Loucy (cell line): ENCODE measurements at regions not wholly inside any gene's neighbourhood (a gene's known extent, or its start where the extent isn't known, plus 50 kb on each side); places are given as distances from the start of the nearest gene placed in this dataset.

Experiments
- H2AFZ ChIP-seq: fragments of 200-600 bp; sonication (generic); 2 replicates; pipeline ENCODE4 v1.6.0; 2016; ENCODE audit warnings: antibody characterized with exemption, mild to moderate bottlenecking, low read length, moderate library complexity
- H3F3A ChIP-seq: fragments of 200-600 bp; 2 replicates; pipeline ENCODE4 v1.6.0; 2016; ENCODE audit warnings: antibody characterized with exemption, low read depth, mild to moderate bottlenecking
- H3K27me3 ChIP-seq: fragments of 200-600 bp; sonication (generic); 2 replicates; pipeline ENCODE4 v1.6.1; 2014; ENCODE audit warnings: low read length, mild to moderate bottlenecking; ENCODE audit not compliant: insufficient read depth, poor library complexity, severe bottlenecking
- H3K36me3 ChIP-seq: fragments of 200-600 bp; sonication (generic); 2 replicates; pipeline ENCODE4 v1.6.1; 2016; ENCODE audit warnings: low read length; ENCODE audit not compliant: insufficient read depth
- H3K4me1 ChIP-seq: fragments of 200-600 bp; sonication (generic); 2 replicates; pipeline ENCODE4 v1.5.1; 2014; ENCODE audit warnings: low read length, mild to moderate bottlenecking; ENCODE audit not compliant: insufficient read depth, poor library complexity, severe bottlenecking
- H3K4me2 ChIP-seq: fragments of 200-600 bp; sonication (generic); 2 replicates; pipeline ENCODE4 v1.6.0; 2014; ENCODE audit warnings: antibody characterized with exemption, low read length, low read depth, mild to moderate bottlenecking; ENCODE audit not compliant: poor library complexity, severe bottlenecking
- H3K4me3 ChIP-seq: fragments of 200-600 bp; sonication (generic); 2 replicates; pipeline ENCODE4 v1.5.1; 2014; ENCODE audit warnings: low read length, mild to moderate bottlenecking, mixed read lengths; ENCODE audit not compliant: poor library complexity, severe bottlenecking
- H3K79me2 ChIP-seq: fragments of 200-600 bp; sonication (generic); 2 replicates; pipeline ENCODE4 v1.6.1; 2014; ENCODE audit warnings: low read length; ENCODE audit not compliant: insufficient read depth
- H3K9ac ChIP-seq: fragments of 200-600 bp; sonication (generic); 2 replicates; pipeline ENCODE4 v1.6.0; 2014; ENCODE audit warnings: mild to moderate bottlenecking, low read depth, low read length, moderate library complexity; ENCODE audit not compliant: poor library complexity, severe bottlenecking
- H3K9me2 ChIP-seq: fragments of 200-600 bp; sonication (generic); replicated peaks from 2 replicates; pipeline ENCODE4 v1.6.1; 2016; ENCODE audit warnings: low read depth, low read length, mixed read lengths
- H3K9me3 ChIP-seq: fragments of 200-600 bp; sonication (generic); 2 replicates; pipeline ENCODE4 v1.6.1; 2014; ENCODE audit warnings: mild to moderate bottlenecking, antibody characterized with exemption, low read length, low read depth; ENCODE audit not compliant: insufficient read depth
- H4K20me1 ChIP-seq: fragments of 200-600 bp; sonication (generic); 2 replicates; pipeline ENCODE4 v1.6.0; 2014; ENCODE audit warnings: antibody characterized with exemption, low read length, mild to moderate bottlenecking; ENCODE audit not compliant: insufficient read depth, poor library complexity, severe bottlenecking
- EZH2phosphoT487 ChIP-seq: fragments of 200-600 bp; IDR thresholded peaks from 2 replicates; pipeline ENCODE4 v1.6.1; 2018; ENCODE audit warnings: antibody characterized with exemption, mild to moderate bottlenecking, moderate library complexity, borderline replicate concordance
- TF ChIP-seq, protein P1 (sequence below): fragments of 200-600 bp; sonication (generic); conservative IDR thresholded peaks from 2 replicates; pipeline ENCODE4 v1.5.1; 2014; ENCODE audit warnings: mild to moderate bottlenecking, antibody characterized with exemption, low read length

DNA sequence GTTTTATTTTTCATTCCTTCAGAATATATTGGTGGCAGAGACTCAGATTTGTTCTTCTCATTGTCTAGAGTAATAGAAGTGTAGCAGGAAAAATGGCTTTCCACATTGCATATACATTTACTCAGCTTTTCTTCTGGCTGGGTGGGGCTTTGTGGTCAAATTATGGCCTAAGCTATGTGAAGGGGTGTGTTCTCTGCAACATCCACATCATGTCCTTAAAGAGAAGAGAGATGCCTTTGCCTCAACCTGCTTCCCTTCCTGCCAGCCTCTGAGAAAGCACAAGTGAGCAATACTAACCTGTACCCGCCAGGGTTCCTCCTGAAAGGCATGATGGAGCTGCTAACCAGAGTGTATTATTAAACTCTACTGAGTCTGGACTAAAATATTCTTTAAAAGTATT, 695.6 kb upstream of the FAM241A start:
- H3K4me1 ChIP-seq: no peaks in the 10 kb centered on the region
- H3K4me2 ChIP-seq: no peak overlapping the region
- H3K4me3 ChIP-seq: no peak overlapping the region
- H3K36me3 ChIP-seq: no peaks in the 10 kb centered on the region
- TF ChIP-seq EZH2phosphoT487: no peak
- TF ChIP-seq, protein P1, sequence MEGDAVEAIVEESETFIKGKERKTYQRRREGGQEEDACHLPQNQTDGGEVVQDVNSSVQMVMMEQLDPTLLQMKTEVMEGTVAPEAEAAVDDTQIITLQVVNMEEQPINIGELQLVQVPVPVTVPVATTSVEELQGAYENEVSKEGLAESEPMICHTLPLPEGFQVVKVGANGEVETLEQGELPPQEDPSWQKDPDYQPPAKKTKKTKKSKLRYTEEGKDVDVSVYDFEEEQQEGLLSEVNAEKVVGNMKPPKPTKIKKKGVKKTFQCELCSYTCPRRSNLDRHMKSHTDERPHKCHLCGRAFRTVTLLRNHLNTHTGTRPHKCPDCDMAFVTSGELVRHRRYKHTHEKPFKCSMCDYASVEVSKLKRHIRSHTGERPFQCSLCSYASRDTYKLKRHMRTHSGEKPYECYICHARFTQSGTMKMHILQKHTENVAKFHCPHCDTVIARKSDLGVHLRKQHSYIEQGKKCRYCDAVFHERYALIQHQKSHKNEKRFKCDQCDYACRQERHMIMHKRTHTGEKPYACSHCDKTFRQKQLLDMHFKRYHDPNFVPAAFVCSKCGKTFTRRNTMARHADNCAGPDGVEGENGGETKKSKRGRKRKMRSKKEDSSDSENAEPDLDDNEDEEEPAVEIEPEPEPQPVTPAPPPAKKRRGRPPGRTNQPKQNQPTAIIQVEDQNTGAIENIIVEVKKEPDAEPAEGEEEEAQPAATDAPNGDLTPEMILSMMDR: no peak
- no peak overlapping the region for H3K9ac ChIP-seq
- no peaks in the 10 kb centered on the region for H3K79me2 ChIP-seq
- no peaks in the 10 kb centered on the region for H3K27me3 ChIP-seq
- no peak overlapping the region for H2AFZ ChIP-seq
- no peaks in the 10 kb centered on the region for H3K9me2 ChIP-seq
- no peaks in the 10 kb centered on the region for H3K9me3 ChIP-seq
- no peaks in the 10 kb centered on the region for H4K20me1 ChIP-seq
- no peaks in the 10 kb centered on the region for H3F3A ChIP-seq

DNA sequence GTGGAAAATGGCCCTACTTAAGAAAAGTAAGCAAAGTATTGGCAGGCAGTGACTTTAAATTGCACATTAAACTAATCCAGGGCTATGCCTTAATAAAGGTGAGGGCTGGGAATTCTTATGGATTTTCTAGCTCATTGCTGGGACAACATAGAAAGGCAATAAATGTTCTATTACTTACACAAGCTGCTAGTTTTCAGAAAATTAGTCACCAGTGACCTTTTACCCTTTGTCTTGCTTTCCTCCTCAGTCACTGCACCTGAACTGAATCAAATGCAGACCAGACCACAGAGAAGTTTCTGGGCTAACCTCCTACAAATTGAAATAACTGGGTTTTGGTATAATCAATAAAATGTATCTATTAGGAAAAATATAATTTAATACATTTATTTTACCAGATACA, 694.4 kb upstream of the FAM241A start:
- Histone ChIP-seq H3K79me2 (no peaks in the 10 kb centered on the region), H3F3A (no peaks in the 10 kb centered on the region), H3K36me3 (no peaks in the 10 kb centered on the region), H3K27me3 (no peaks in the 10 kb centered on the region), H3K4me3 (no peak overlapping the region), H3K9ac (no peak overlapping the region), H4K20me1 (no peaks in the 10 kb centered on the region), H2AFZ (no peak overlapping the region), H3K4me1 (no peaks in the 10 kb centered on the region), H3K9me2 (no peaks in the 10 kb centered on the region), H3K9me3 (no peaks in the 10 kb centered on the region), H3K4me2 (no peak overlapping the region)
- no peak for TF ChIP-seq EZH2phosphoT487
- TF ChIP-seq, protein P1: no peak

DNA sequence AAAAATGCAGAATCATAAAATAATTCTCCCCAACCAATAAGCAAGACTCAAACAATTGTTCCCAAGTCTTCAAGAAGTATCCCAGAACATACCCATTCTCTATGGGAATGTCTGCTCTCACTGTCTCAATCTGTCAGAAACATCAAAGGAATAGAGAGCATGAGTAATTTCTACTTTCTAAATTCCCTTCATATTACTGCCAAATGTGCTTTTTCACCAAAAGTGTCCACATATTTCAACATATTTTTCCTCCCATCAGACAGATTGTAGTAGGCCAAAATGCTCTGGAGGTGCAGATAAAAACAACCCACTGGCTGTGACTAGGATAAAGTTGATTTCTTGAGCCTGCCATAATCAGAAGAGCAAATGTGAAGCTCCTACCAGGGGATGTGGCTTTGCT, 692.0 kb upstream of the FAM241A start:
- H3K9ac ChIP-seq: no peak overlapping the region

More for the DNA sequence above, 692.0 kb upstream of the FAM241A start:
- TF ChIP-seq, protein P1: no peak
- TF ChIP-seq EZH2phosphoT487: no peak
- Histone ChIP-seq H3K27me3 (no peaks in the 10 kb centered on the region), H2AFZ (no peak overlapping the region), H3K4me2 (no peak overlapping the region), H3K9me3 (no peaks in the 10 kb centered on the region), H4K20me1 (no peaks in the 10 kb centered on the region), H3K36me3 (no peaks in the 10 kb centered on the region), H3F3A (no peaks in the 10 kb centered on the region), H3K4me1 (no peaks in the 10 kb centered on the region), H3K4me3 (no peak overlapping the region), H3K9me2 (no peaks in the 10 kb centered on the region), H3K79me2 (no peaks in the 10 kb centered on the region)
